ENCODE measurements at regions not wholly inside any gene's neighbourhood (a gene's known extent, or its start where the extent isn't known, plus 50 kb on each side); places are given as distances from the start of the nearest gene placed in this dataset.

- H3K9ac ChIP-seq = no peak overlapping the region
- no peaks in the 10 kb centered on the region for H3K36me3 ChIP-seq (ENCODE audit: control insufficient read depth, insufficient read depth, low read length)
- H3K4me2 ChIP-seq (ENCODE audit: low read length) = no peak overlapping the region
- H3K79me2 ChIP-seq = no peaks in the 10 kb centered on the region
- no peaks in the 10 kb centered on the region for H3K9me3 ChIP-seq (ENCODE audit: control insufficient read depth, low read length)
- TF ChIP-seq CTCF (IDR thresholded peaks at IDR 0.05) = no peak
- H2AFZ ChIP-seq = no peak overlapping the region
- no peaks in the 10 kb centered on the region for H3K27me3 ChIP-seq (ENCODE audit: control insufficient read depth, insufficient read depth, low read length)
- H3K4me3 ChIP-seq (ENCODE audit: low read depth, low read length) = no peak overlapping the region
- H3K4me1 ChIP-seq = no peaks in the 10 kb centered on the region
- no peak overlapping the region for H3K27ac ChIP-seq
Measured at GRCh38 chr4:24689212-24689611, 104.9 kb upstream of the DHX15 start.

GRCh38 chr4:24690436-24690835 is 104.9 kb upstream of the SOD3 start:
- H2AFZ ChIP-seq = no peak overlapping the region
- H3K27me3 ChIP-seq (ENCODE audit: control insufficient read depth, insufficient read depth, low read length) = no peaks in the 10 kb centered on the region
- no peak overlapping the region for H3K27ac ChIP-seq
- H3K9ac ChIP-seq = no peak overlapping the region
- no peaks in the 10 kb centered on the region for H3K79me2 ChIP-seq
- H3K4me2 ChIP-seq (ENCODE audit: low read length) = no peak overlapping the region
- no peaks in the 10 kb centered on the region for H3K36me3 ChIP-seq (ENCODE audit: control insufficient read depth, insufficient read depth, low read length)
- no peak overlapping the region for H3K4me3 ChIP-seq (ENCODE audit: low read depth, low read length)
- no peaks in the 10 kb centered on the region for H3K4me1 ChIP-seq
- no peaks in the 10 kb centered on the region for H3K9me3 ChIP-seq (ENCODE audit: control insufficient read depth, low read length)
- TF ChIP-seq CTCF (IDR thresholded peaks at IDR 0.05) = no peak

- Histone ChIP-seq H3K27ac (no peak overlapping the region), H2AFZ (no peak overlapping the region), H3K36me3 (ENCODE audit: control insufficient read depth, insufficient read depth, low read length) (no peaks in the 10 kb centered on the region), H3K9ac (no peak overlapping the region), H3K27me3 (ENCODE audit: control insufficient read depth, insufficient read depth, low read length) (no peaks in the 10 kb centered on the region), H3K4me2 (ENCODE audit: low read length) (no peak overlapping the region), H3K4me3 (ENCODE audit: low read depth, low read length) (no peak overlapping the region), H3K9me3 (ENCODE audit: control insufficient read depth, low read length) (no peaks in the 10 kb centered on the region), H3K79me2 (no peaks in the 10 kb centered on the region), H3K4me1 (no peaks in the 10 kb centered on the region)
- TF ChIP-seq CTCF (IDR thresholded peaks at IDR 0.05) = no peak
Measured at GRCh38 chr4:24693636-24694035, 101.7 kb upstream of the SOD3 start.

- Histone ChIP-seq H3K79me2 (no peaks in the 10 kb centered on the region), H3K27ac (no peak overlapping the region), H2AFZ (no peak overlapping the region), H3K9ac (no peak overlapping the region), H3K4me1 (no peaks in the 10 kb centered on the region), H3K36me3 (ENCODE audit: control insufficient read depth, insufficient read depth, low read length) (no peaks in the 10 kb centered on the region), H3K9me3 (ENCODE audit: control insufficient read depth, low read length) (no peaks in the 10 kb centered on the region), H3K4me2 (ENCODE audit: low read length) (no peak overlapping the region), H3K27me3 (ENCODE audit: control insufficient read depth, insufficient read depth, low read length) (no peaks in the 10 kb centered on the region), H3K4me3 (ENCODE audit: low read depth, low read length) (no peak overlapping the region)
- no peak for TF ChIP-seq CTCF (IDR thresholded peaks at IDR 0.05)
Measured at GRCh38 chr4:24700118-24700517, 95.3 kb upstream of the SOD3 start.

- TF ChIP-seq CTCF (IDR thresholded peaks at IDR 0.05) = no peak
Measured at GRCh38 chr4:24701683-24702082, 93.7 kb upstream of the SOD3 start.

More at GRCh38 chr4:24701683-24702082, 93.7 kb upstream of the SOD3 start:
- H3K4me3 ChIP-seq (ENCODE audit: low read depth, low read length) = no peak overlapping the region
- H3K9me3 ChIP-seq (ENCODE audit: control insufficient read depth, low read length) = no peaks in the 10 kb centered on the region
- no peak overlapping the region for H2AFZ ChIP-seq
- no peaks in the 10 kb centered on the region for H3K36me3 ChIP-seq (ENCODE audit: control insufficient read depth, insufficient read depth, low read length)
- no peaks in the 10 kb centered on the region for H3K4me1 ChIP-seq
- no peaks in the 10 kb centered on the region for H3K27me3 ChIP-seq (ENCODE audit: control insufficient read depth, insufficient read depth, low read length)
- no peak overlapping the region for H3K27ac ChIP-seq
- no peak overlapping the region for H3K9ac ChIP-seq
- no peak overlapping the region for H3K4me2 ChIP-seq (ENCODE audit: low read length)
- H3K79me2 ChIP-seq = no peaks in the 10 kb centered on the region
